DOHH2 (cell line): ENCODE measurements at regions not wholly inside any gene's neighbourhood (a gene's known extent, or its start where the extent isn't known, plus 50 kb on each side); places are given as distances from the start of the nearest gene placed in this dataset.

Experiments used
- H3F3A ChIP-seq: fragments of 200-600 bp; sonication (generic), shearing (Covaris generic); 2 replicates; pipeline ENCODE4 v1.6.0; 2016; ENCODE audit warnings: antibody characterized with exemption, mild to moderate bottlenecking; ENCODE audit not compliant: control insufficient read depth, insufficient read depth
- H3K27ac ChIP-seq: fragments of 200-600 bp; sonication (generic); 2 replicates; pipeline ENCODE4 v1.5.1; 2014; ENCODE audit warnings: low read depth, mild to moderate bottlenecking, low read length, moderate library complexity
- H3K27me3 ChIP-seq: fragments of 200-600 bp; sonication (generic); 2 replicates; pipeline ENCODE4 v1.6.1; 2014; ENCODE audit warnings: mild to moderate bottlenecking, low read length, mixed read lengths; ENCODE audit not compliant: control insufficient read depth
- H3K36me3 ChIP-seq: fragments of 200-600 bp; sonication (generic); 2 replicates; pipeline ENCODE4 v1.6.1; 2014; ENCODE audit warnings: mild to moderate bottlenecking, low read length, moderate library complexity, mixed read lengths; ENCODE audit not compliant: control insufficient read depth
- H3K4me1 ChIP-seq: fragments of 200-600 bp; sonication (generic); 2 replicates; pipeline ENCODE4 v1.6.1; 2014; ENCODE audit warnings: mild to moderate bottlenecking, low read length, mixed read lengths; ENCODE audit not compliant: control insufficient read depth
- H3K4me2 ChIP-seq: fragments of 200-600 bp; sonication (generic); 2 replicates; pipeline ENCODE4 v1.6.0; 2014; ENCODE audit warnings: mild to moderate bottlenecking, low read length, moderate library complexity
- H3K4me3 ChIP-seq: fragments of 200-600 bp; sonication (generic); 2 replicates; pipeline ENCODE4 v1.5.1; 2014; ENCODE audit warnings: mild to moderate bottlenecking, low read length, mixed read lengths
- H3K79me2 ChIP-seq: fragments of 200-600 bp; sonication (generic); 2 replicates; pipeline ENCODE4 v1.6.1; 2014; ENCODE audit warnings: mild to moderate bottlenecking, low read length, mixed read lengths; ENCODE audit not compliant: control insufficient read depth
- H3K9me2 ChIP-seq: fragments of 200-600 bp; sonication (generic); replicated peaks from 2 replicates; pipeline ENCODE4 v1.6.1; 2014; ENCODE audit warnings: mild to moderate bottlenecking, low read length, mixed read lengths; ENCODE audit not compliant: control insufficient read depth
- H3K9me3 ChIP-seq: fragments of 200-600 bp; sonication (generic); 2 replicates; pipeline ENCODE4 v1.6.1; 2014; ENCODE audit warnings: antibody characterized with exemption, low read length, mixed read lengths; ENCODE audit not compliant: control insufficient read depth, insufficient read depth
- H4K20me1 ChIP-seq: fragments of 200-600 bp; sonication (generic); 2 replicates; pipeline ENCODE4 v1.6.0; 2014; ENCODE audit warnings: low read depth, mild to moderate bottlenecking, antibody characterized with exemption, low read length, moderate library complexity; ENCODE audit not compliant: control insufficient read depth, insufficient read depth
- CTCF ChIP-seq: fragments of 200-600 bp; sonication (generic); IDR thresholded peaks from one replicate; pipeline ENCODE4 v1.5.1; 2014; ENCODE audit warnings: antibody characterized with exemption, mild to moderate bottlenecking, low read depth, low read length; ENCODE audit not compliant: poor library complexity, severe bottlenecking
- EZH2phosphoT487 ChIP-seq: fragments of 200-600 bp; sonication (generic); IDR thresholded peaks from 2 replicates; pipeline ENCODE4 v1.6.1; 2017; ENCODE audit warnings: borderline replicate concordance, mild to moderate bottlenecking, antibody characterized with exemption, low read length, moderate library complexity, mixed read lengths

- Histone ChIP-seq H3K4me1 (no peaks in the 10 kb centered on the region), H3K27ac (no peak overlapping the region), H3K9me3 (no peaks in the 10 kb centered on the region), H3K4me3 (no peak overlapping the region), H3K36me3 (no peaks in the 10 kb centered on the region), H3K27me3 (no peaks in the 10 kb centered on the region), H3F3A (no peaks in the 10 kb centered on the region), H4K20me1 (no peaks in the 10 kb centered on the region), H3K79me2 (no peaks in the 10 kb centered on the region), H3K9me2 (no peaks in the 10 kb centered on the region), H3K4me2 (no peak overlapping the region)
- TF ChIP-seq EZH2phosphoT487, result no peak
- TF ChIP-seq CTCF, result no peak
These were observed 1411.0 kb upstream of the WWC1 start for GRCh38 chr5:166880456-166880855.

GRCh38 chr5:166881802-166882201 lies 1409.6 kb upstream of the WWC1 start:
- Histone ChIP-seq H3K27ac (no peak overlapping the region), H4K20me1 (no peaks in the 10 kb centered on the region), H3F3A (no peaks in the 10 kb centered on the region), H3K4me3 (no peak overlapping the region), H3K27me3 (no peaks in the 10 kb centered on the region), H3K79me2 (no peaks in the 10 kb centered on the region), H3K4me2 (no peak overlapping the region), H3K9me2 (no peaks in the 10 kb centered on the region), H3K9me3 (no peaks in the 10 kb centered on the region), H3K36me3 (no peaks in the 10 kb centered on the region), H3K4me1 (no peaks in the 10 kb centered on the region)
- no peak for TF ChIP-seq EZH2phosphoT487
- TF ChIP-seq CTCF, result no peak

- no peaks in the 10 kb centered on the region for H3K9me3 ChIP-seq
- H3K36me3 ChIP-seq, result no peaks in the 10 kb centered on the region
- no peaks in the 10 kb centered on the region for H3K4me1 ChIP-seq
- no peak overlapping the region for H3K27ac ChIP-seq
- H3F3A ChIP-seq, result no peaks in the 10 kb centered on the region
- no peak for TF ChIP-seq CTCF
- TF ChIP-seq EZH2phosphoT487, result no peak
- no peaks in the 10 kb centered on the region for H4K20me1 ChIP-seq
- no peaks in the 10 kb centered on the region for H3K79me2 ChIP-seq
- no peaks in the 10 kb centered on the region for H3K9me2 ChIP-seq
- no peak overlapping the region for H3K4me2 ChIP-seq
- no peaks in the 10 kb centered on the region for H3K27me3 ChIP-seq
- no peak overlapping the region for H3K4me3 ChIP-seq
These were observed 1408.4 kb upstream of the WWC1 start for GRCh38 chr5:166883016-166883415.

GRCh38 chr5:166898166-166898565 lies 1393.3 kb upstream of the WWC1 start:
- no peaks in the 10 kb centered on the region for H3K36me3 ChIP-seq
- TF ChIP-seq CTCF (no peak), EZH2phosphoT487 (no peak)
- no peaks in the 10 kb centered on the region for H4K20me1 ChIP-seq
- H3K9me2 ChIP-seq, result no peaks in the 10 kb centered on the region
- no peaks in the 10 kb centered on the region for H3K4me1 ChIP-seq
- no peaks in the 10 kb centered on the region; the same call in 1 of the 2 replicates for H3K9me3 ChIP-seq
- H3K4me3 ChIP-seq, result no peak overlapping the region
- H3K27ac ChIP-seq, result no peak overlapping the region
- H3K4me2 ChIP-seq, result no peak overlapping the region
- H3K27me3 ChIP-seq, result no peaks in the 10 kb centered on the region
- no peaks in the 10 kb centered on the region for H3F3A ChIP-seq
- H3K79me2 ChIP-seq, result no peaks in the 10 kb centered on the region
